Upper lobe of left lung (tissue), 6 donors: ENCODE measurements at regions not wholly inside any gene's neighbourhood (a gene's known extent, or its start where the extent isn't known, plus 50 kb on each side); places are given as distances from the start of the nearest gene placed in this dataset.
A peak's percentile ranks its signal among the peaks of the same experiment; 100 is the strongest.

Experiments used
- ATAC-seq, 2 donors: fragments of 200-7000 bp; cut with Tn5 transposase; one replicate each; pipeline ENCODE4 v1.9.1; 2022; ENCODE audit warnings: mild to moderate bottlenecking in 2 of 2, moderate library complexity in 2 of 2; ENCODE audit not compliant: low FRiP score in 2 of 2
- DNase-seq, 2 donors: peaks; one replicate each; pipeline ENCODE4 v3.0.0-alpha.2; 2019 to 2020
- H3K27ac ChIP-seq, 4 donors: fragments of 200-600 bp; sonication (generic); one replicate each; pipeline ENCODE4 v1.5.1; 2016 to 2019
- H3K27me3 ChIP-seq, 4 donors: fragments of 200-600 bp; sonication (generic); one replicate each; pipeline ENCODE4 v1.5.1; 2017 to 2019
- H3K36me3 ChIP-seq, 4 donors: fragments of 200-600 bp; sonication (generic); one replicate each; pipeline ENCODE4 v1.5.1; 2016 to 2019
- H3K4me1 ChIP-seq, 4 donors: fragments of 200-600 bp; sonication (generic); one replicate each; pipeline ENCODE4 v1.5.1; 2018 to 2019
- H3K4me3 ChIP-seq, 4 donors: fragments of 200-600 bp; sonication (generic); one replicate each; pipeline ENCODE4 v1.5.1; 2017 to 2019; ENCODE audit warnings: mild to moderate bottlenecking in 2 of 4, moderate library complexity in 1 of 4
- H3K9me3 ChIP-seq, 4 donors: fragments of 200-600 bp; sonication (generic); one replicate each; pipeline ENCODE4 v1.5.1; 2018 to 2019
- EP300 ChIP-seq, 4 donors: sonication (generic); formaldehyde crosslinking; IDR thresholded peaks; one replicate each; pipeline ENCODE4 v1.5.1; 2017; ENCODE audit warnings: antibody characterized with exemption in 4 of 4, control low read depth in 2 of 4
- POLR2A ChIP-seq, 4 donors: fragments of 450-650 bp; IDR thresholded peaks; one replicate each; pipeline ENCODE4 v1.5.1; 2016 to 2017; ENCODE audit warnings: antibody characterized with exemption in 4 of 4, mild to moderate bottlenecking in 2 of 4
- POLR2AphosphoS5 ChIP-seq, 2 donors: sonication (generic); formaldehyde crosslinking; IDR thresholded peaks; one replicate each; pipeline ENCODE4 v1.5.1; 2017; ENCODE audit warnings: antibody characterized with exemption in 2 of 2
- WGBS, 2 donors: methylation state at CpG; one replicate each; pipeline ENCODE4 v1.1.5; 2017 to 2018; 5-methylcytosine and 5-hydroxymethylcytosine counted together
- TF ChIP-seq, protein P1 (sequence below), 6 experiments: fragments of 450-650 bp in 4 of 6; fragments of 200-600 bp in 2 of 6; sonication (generic) in 2 of 6; IDR thresholded peaks; one replicate each; pipeline ENCODE4 v1.5.1; 2016 to 2019; ENCODE audit warnings: antibody characterized with exemption in 6 of 6
- donor health status: DM: no; HTN: no; CAD: no; lungs with moderate emphysema.
- donor health status: DM: no; HTN: yes; CAD: no; lungs with severe emphysema.

DNA sequence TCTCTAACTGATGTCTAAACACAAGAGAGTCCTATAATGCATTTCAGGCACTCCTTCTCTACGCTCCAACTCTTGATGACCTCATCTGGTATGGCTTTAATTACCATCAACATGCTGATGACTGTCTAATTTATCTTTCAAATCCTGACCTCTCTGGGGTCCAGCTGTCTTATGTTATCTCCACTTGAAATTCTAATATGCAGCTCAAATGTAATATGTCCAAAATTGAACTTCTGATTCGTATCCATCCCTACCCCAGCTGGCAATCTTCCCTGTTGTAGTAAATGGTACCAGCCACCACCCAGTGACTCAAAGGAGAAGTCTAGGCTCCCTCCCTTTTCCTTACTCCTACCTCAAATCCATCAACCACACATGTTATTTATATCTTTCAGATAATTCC is 288.0 kb upstream of the SLC10A2 start:
- H3K9me3 ChIP-seq = no peaks in the 10 kb centered on the region
- H3K27me3 ChIP-seq = no peaks in the 10 kb centered on the region
- WGBS, 2 donors = 72 to 74% methylated on average over 2 of the region's 2 CpGs
- DNase-seq = no peak
- H3K4me1 ChIP-seq = no peaks in the 10 kb centered on the region
- H3K4me3 ChIP-seq = no peak overlapping the region
- TF ChIP-seq EP300 (IDR thresholded peaks at IDR 0.05) (no peak), POLR2A (IDR thresholded peaks at IDR 0.05) (no peak), POLR2AphosphoS5 (IDR thresholded peaks at IDR 0.05) (no peak)
- TF ChIP-seq, protein P1, sequence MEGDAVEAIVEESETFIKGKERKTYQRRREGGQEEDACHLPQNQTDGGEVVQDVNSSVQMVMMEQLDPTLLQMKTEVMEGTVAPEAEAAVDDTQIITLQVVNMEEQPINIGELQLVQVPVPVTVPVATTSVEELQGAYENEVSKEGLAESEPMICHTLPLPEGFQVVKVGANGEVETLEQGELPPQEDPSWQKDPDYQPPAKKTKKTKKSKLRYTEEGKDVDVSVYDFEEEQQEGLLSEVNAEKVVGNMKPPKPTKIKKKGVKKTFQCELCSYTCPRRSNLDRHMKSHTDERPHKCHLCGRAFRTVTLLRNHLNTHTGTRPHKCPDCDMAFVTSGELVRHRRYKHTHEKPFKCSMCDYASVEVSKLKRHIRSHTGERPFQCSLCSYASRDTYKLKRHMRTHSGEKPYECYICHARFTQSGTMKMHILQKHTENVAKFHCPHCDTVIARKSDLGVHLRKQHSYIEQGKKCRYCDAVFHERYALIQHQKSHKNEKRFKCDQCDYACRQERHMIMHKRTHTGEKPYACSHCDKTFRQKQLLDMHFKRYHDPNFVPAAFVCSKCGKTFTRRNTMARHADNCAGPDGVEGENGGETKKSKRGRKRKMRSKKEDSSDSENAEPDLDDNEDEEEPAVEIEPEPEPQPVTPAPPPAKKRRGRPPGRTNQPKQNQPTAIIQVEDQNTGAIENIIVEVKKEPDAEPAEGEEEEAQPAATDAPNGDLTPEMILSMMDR (IDR thresholded peaks at IDR 0.05) = no peak
- no peaks in the 10 kb centered on the region for H3K36me3 ChIP-seq
- no peak overlapping the region for H3K27ac ChIP-seq
- ATAC-seq = peak in 1 of 2 donors; percentile 46

DNA sequence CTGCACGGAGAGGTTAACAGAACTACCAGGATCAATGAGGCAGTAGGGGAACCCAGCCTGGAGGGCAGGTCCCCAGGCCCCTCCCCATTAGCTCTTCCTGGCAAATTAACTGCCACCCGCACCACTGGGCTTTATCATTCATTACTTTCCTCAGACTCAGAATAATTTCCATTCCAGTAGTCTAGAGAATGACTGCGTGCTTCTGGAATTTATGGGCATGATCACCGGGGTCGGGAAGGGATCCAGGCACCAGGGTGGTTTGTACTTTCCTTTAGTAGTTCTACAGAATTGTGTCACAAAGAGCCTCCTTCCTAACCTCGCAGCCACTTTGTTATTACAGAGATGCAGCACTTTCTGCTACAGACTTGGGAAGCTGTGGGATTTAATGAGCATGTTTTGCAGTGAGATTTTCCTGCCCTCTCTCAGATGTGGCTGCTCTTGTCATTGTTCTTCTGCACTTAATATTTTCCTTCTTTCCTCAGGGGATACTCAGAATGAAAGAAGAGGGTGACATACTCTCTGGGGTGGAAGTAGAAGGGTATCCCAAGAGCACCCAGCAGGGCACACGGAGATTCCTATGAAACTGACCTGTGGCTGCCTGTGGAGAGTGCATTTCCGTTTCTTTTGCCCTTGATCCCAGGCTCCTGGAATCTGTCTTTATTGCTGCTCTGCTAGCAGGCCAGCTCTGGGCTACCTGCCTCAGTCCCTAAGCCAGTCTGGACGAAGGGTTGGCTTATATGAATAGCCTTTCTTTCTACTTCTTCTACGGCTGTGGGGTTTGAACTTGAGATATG is 285.0 kb upstream of the SLC10A2 start:
- ATAC-seq = peak in 1 of 2 donors; percentile 69
- 47 to 54% methylated on average over 10 of the region's 10 CpGs for WGBS, 2 donors
- no peak for TF ChIP-seq POLR2A (IDR thresholded peaks at IDR 0.05)
- TF ChIP-seq, protein P1 (IDR thresholded peaks at IDR 0.05) = no peak
- no peak for TF ChIP-seq POLR2AphosphoS5 (IDR thresholded peaks at IDR 0.05)
- TF ChIP-seq EP300 (IDR thresholded peaks at IDR 0.05) = no peak

DNA sequence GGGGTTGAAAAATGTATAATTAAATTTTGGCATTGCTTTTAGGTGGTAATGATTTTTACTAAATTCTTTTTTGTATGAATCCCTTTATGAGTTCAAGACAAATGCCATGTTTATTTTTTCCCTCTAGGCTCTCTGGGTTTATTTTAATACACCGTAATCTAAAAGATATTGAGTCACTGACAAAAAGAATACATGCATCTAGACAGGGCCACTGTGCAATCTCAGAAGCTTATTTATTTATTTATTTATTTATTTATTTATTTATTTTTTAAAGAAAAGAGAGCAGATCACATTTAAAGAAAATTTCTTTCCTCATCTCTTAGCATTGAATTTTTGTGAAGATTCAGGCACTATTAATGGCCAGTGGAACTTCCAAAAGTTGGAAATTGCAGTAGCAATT is 283.9 kb upstream of the SLC10A2 start:
- TF ChIP-seq, protein P1 (IDR thresholded peaks at IDR 0.05) = no peak
- TF ChIP-seq EP300 (IDR thresholded peaks at IDR 0.05) (no peak), POLR2AphosphoS5 (IDR thresholded peaks at IDR 0.05) (no peak), POLR2A (IDR thresholded peaks at IDR 0.05) (no peak)
- no peak for DNase-seq
- ATAC-seq = no peak
- Histone ChIP-seq H3K36me3 (no peaks in the 10 kb centered on the region), H3K27ac (no peak overlapping the region), H3K4me3 (no peak overlapping the region), H3K4me1 (no peaks in the 10 kb centered on the region), H3K27me3 (no peaks in the 10 kb centered on the region), H3K9me3 (no peaks in the 10 kb centered on the region)
- WGBS, 2 donors = 68 to 87% methylated on average over 1 of the region's 1 CpG

More for the DNA sequence above, 285.0 kb upstream of the SLC10A2 start:
- Histone ChIP-seq H3K36me3 (no peaks in the 10 kb centered on the region), H3K9me3 (no peaks in the 10 kb centered on the region), H3K4me3 (no peak overlapping the region), H3K27me3 (no peaks in the 10 kb centered on the region), H3K4me1 (no peaks in the 10 kb centered on the region), H3K27ac (no peak overlapping the region)
- no peak for DNase-seq

DNA sequence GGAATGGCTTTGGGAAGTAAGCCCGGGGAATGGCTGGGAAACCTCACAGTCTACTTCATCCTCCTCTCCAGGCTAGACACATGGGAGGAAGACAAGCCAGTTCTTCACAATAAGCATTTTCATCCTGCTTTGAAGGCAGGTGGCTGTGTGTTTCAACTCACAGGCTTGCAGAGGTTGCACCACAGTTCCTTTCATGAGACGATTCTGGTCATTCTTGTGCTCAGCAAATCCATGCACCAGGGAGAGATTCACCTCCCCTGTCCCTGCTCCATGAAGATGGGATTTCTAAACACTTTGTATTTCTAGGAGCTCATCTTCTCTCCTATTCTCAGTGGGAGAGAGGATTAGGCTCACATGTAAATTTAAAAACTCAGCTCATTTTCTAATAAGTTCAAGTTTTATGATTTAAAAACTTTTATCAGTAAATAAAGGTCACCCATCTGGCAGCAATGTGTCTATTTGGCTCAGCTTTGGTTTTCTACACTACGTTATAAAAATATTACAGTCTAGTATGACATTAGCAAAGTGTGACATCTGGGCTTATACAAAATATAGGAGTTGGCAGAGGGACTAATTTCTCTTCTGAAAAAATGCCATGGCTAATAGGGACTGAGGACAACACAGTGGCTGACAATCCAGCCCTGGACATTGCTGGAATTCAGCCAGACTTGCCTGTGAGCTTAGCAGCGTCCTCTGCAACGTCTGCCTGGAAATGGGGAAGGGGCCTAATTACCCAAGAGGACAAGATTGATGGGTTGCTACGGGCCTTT is 283.2 kb upstream of the SLC10A2 start:
- Histone ChIP-seq H3K4me1 (no peaks in the 10 kb centered on the region), H3K27me3 (no peaks in the 10 kb centered on the region), H3K4me3 (no peak overlapping the region), H3K27ac (no peak overlapping the region), H3K9me3 (peaks cover 0 to 4% (median 0%) of the 10 kb centered on the region in 4 donors), H3K36me3 (no peaks in the 10 kb centered on the region)
- WGBS, 2 donors = 37 to 42% methylated on average over 6 of the region's 6 CpGs
- no peak for DNase-seq
- no peak for ATAC-seq
- TF ChIP-seq EP300 (IDR thresholded peaks at IDR 0.05) (no peak), POLR2AphosphoS5 (IDR thresholded peaks at IDR 0.05) (no peak), POLR2A (IDR thresholded peaks at IDR 0.05) (no peak)
- TF ChIP-seq, protein P1 (IDR thresholded peaks at IDR 0.05) = no peak
